GM12801 (cell line): ENCODE measurements at regions not wholly inside any gene's neighbourhood (a gene's known extent, or its start where the extent isn't known, plus 50 kb on each side); places are given as distances from the start of the nearest gene placed in this dataset.

ENCODE experiments used
- CTCF ChIP-seq: IDR thresholded peaks from one replicate; pipeline ENCODE4 v1.5.1; 2011; ENCODE audit warnings: control low read depth; ENCODE audit not compliant: insufficient read length; ENCODE audit errors: extremely low read depth

- no peak for TF ChIP-seq CTCF
These were observed 337.5 kb upstream of the USP24 start for GRCh38 chr1:55552636-55553035.

GRCh38 chr1:55547405-55547804 is 332.2 kb upstream of the USP24 start:
- no peak for TF ChIP-seq CTCF

GRCh38 chr1:55546553-55546952 is 331.4 kb upstream of the USP24 start:
- no peak for TF ChIP-seq CTCF

GRCh38 chr1:55544826-55545225 is 329.7 kb upstream of the USP24 start:
- no peak for TF ChIP-seq CTCF

- no peak for TF ChIP-seq CTCF
These were observed 327.8 kb upstream of the USP24 start for GRCh38 chr1:55542901-55543504.

GRCh38 chr1:55541296-55541695 is 326.1 kb upstream of the USP24 start:
- no peak for TF ChIP-seq CTCF

- no peak for TF ChIP-seq CTCF
These were observed 324.7 kb upstream of the USP24 start for GRCh38 chr1:55539652-55540512.
